Fibroblast of lung (primary cell): ENCODE measurements at regions not wholly inside any gene's neighbourhood (a gene's known extent, or its start where the extent isn't known, plus 50 kb on each side); places are given as distances from the start of the nearest gene placed in this dataset.

ENCODE experiments used
- DNase-seq, 2 donors: peaks; one replicate each; pipeline versions ENCODE4 v3.0.0 to v3.0.0-alpha.2; 2010; ENCODE audit warnings: low read depth in 2 of 2
- H2AFZ ChIP-seq: 2 replicates; pipeline ENCODE4 v1.5.1; 2012; ENCODE audit warnings: low read length, control low read depth, inconsistent platforms
- H3K27ac ChIP-seq: 2 replicates; pipeline ENCODE4 v1.5.1; 2011; ENCODE audit warnings: low read length, control low read depth; ENCODE audit not compliant: insufficient read depth
- H3K27me3 ChIP-seq: 2 replicates; pipeline ENCODE4 v1.5.1; 2011; ENCODE audit warnings: mild to moderate bottlenecking, low read length; ENCODE audit not compliant: control insufficient read depth, insufficient read depth
- H3K36me3 ChIP-seq: 2 replicates; pipeline ENCODE4 v1.5.1; 2011; ENCODE audit warnings: low read length; ENCODE audit not compliant: control insufficient read depth, insufficient read depth
- H3K4me1 ChIP-seq: 2 replicates; pipeline ENCODE4 v1.5.1; 2011; ENCODE audit warnings: low read length; ENCODE audit not compliant: control insufficient read depth, insufficient read depth; ENCODE audit errors: extremely low read depth
- H3K4me2 ChIP-seq: 2 replicates; pipeline ENCODE4 v1.5.1; 2011; ENCODE audit warnings: low read length, control low read depth; ENCODE audit not compliant: insufficient read depth; ENCODE audit errors: extremely low read depth
- H3K4me3 ChIP-seq, 4 experiments: fragments of 200-600 bp in 1 of 4; sonication (generic) in 1 of 4; replicated peaks in 1 of 4; 2 replicates each; pipeline ENCODE4 v1.5.1; 2011 to 2016; ENCODE audit warnings: low read length in 4 of 4, low read depth in 3 of 4, mild to moderate bottlenecking in 3 of 4, control low read depth in 2 of 4, inconsistent platforms in 1 of 4, mixed read lengths in 1 of 4; ENCODE audit not compliant: insufficient read depth in 1 of 4; ENCODE audit errors: control extremely low read depth in 1 of 4
- H3K79me2 ChIP-seq: 2 replicates; pipeline ENCODE4 v1.5.1; 2012; ENCODE audit warnings: mild to moderate bottlenecking, low read length, inconsistent platforms; ENCODE audit not compliant: control insufficient read depth, insufficient read depth
- H3K9ac ChIP-seq: 2 replicates; pipeline ENCODE4 v1.5.1; 2011; ENCODE audit warnings: mild to moderate bottlenecking, low read length, control low read depth; ENCODE audit not compliant: insufficient read depth
- H3K9me3 ChIP-seq: 2 replicates; pipeline ENCODE4 v1.5.1; 2012; ENCODE audit warnings: low read depth, low read length; ENCODE audit not compliant: control insufficient read depth, insufficient read depth
- H4K20me1 ChIP-seq: 2 replicates; pipeline ENCODE4 v1.5.1; 2011; ENCODE audit warnings: low read length; ENCODE audit not compliant: control insufficient read depth, insufficient read depth; ENCODE audit errors: extremely low read depth
- EZH2 ChIP-seq: IDR thresholded peaks from 2 replicates; pipeline ENCODE4 v1.5.1; 2012; ENCODE audit warnings: low read length, control low read depth, mild to moderate bottlenecking; ENCODE audit errors: missing control alignments
- TF ChIP-seq, protein P1 (sequence below), 2 donors: IDR thresholded peaks in 1 of 2; conservative IDR thresholded peaks in 1 of 2; 1 replicate in 1 of 2; 2 replicates in 1 of 2; pipeline ENCODE4 v1.5.1; 2011 to 2012; ENCODE audit warnings: low read length in 2 of 2, control low read depth in 1 of 2, inconsistent platforms in 1 of 2, low read depth in 1 of 2, mild to moderate bottlenecking in 1 of 2

DNA sequence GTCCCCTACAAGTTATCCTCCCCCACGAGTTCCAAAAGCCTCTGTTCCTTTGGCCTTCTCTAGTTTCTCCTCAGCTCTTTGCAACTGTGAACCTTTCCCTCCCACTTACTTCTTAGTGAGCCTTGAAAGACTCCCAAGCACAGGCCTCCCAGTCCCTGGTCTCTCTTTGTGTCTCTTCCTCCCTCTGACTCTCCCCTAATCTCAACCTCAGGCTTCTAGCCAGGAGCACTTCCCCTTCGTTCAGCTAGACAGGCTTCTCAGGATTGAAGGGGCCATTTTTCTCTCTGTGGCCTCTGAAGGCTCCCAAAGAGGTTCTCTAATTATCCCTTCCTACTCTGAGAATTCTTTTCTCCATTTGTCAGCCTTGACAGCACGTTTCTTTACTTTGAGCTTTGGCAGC lies 50.2 kb upstream of the PHYHIPL start:
- H3K9me3 ChIP-seq, result no peaks in the 10 kb centered on the region
- no peaks in the 10 kb centered on the region for H4K20me1 ChIP-seq
- no peaks in the 10 kb centered on the region for H3K79me2 ChIP-seq
- no peaks in the 10 kb centered on the region for H3K27me3 ChIP-seq
- H3K4me1 ChIP-seq, result no peaks in the 10 kb centered on the region
- no peak overlapping the region for H3K9ac ChIP-seq
- H3K36me3 ChIP-seq, result no peaks in the 10 kb centered on the region
- H3K4me3 ChIP-seq, result no peak overlapping the region
- no peak overlapping the region for H3K4me2 ChIP-seq
- H2AFZ ChIP-seq, result no peak overlapping the region
- DNase-seq, result no peak
- TF ChIP-seq EZH2, result no peak
- TF ChIP-seq, protein P1, sequence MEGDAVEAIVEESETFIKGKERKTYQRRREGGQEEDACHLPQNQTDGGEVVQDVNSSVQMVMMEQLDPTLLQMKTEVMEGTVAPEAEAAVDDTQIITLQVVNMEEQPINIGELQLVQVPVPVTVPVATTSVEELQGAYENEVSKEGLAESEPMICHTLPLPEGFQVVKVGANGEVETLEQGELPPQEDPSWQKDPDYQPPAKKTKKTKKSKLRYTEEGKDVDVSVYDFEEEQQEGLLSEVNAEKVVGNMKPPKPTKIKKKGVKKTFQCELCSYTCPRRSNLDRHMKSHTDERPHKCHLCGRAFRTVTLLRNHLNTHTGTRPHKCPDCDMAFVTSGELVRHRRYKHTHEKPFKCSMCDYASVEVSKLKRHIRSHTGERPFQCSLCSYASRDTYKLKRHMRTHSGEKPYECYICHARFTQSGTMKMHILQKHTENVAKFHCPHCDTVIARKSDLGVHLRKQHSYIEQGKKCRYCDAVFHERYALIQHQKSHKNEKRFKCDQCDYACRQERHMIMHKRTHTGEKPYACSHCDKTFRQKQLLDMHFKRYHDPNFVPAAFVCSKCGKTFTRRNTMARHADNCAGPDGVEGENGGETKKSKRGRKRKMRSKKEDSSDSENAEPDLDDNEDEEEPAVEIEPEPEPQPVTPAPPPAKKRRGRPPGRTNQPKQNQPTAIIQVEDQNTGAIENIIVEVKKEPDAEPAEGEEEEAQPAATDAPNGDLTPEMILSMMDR (conservative IDR thresholded peaks at IDR 0.05 in 1 of 2, IDR thresholded peaks at IDR 0.05 in 1 of 2; ENCODE audit: low read depth in 1 of 2, low read length in 2 of 2), result no peak
- no peak overlapping the region for H3K27ac ChIP-seq
